GM20431 (cell line): ENCODE measurements at regions not wholly inside any gene's neighbourhood (a gene's known extent, or its start where the extent isn't known, plus 50 kb on each side); places are given as distances from the start of the nearest gene placed in this dataset.
"Not testable (repeated sequence)": the region's sequence is repeated elsewhere in the genome, so short reads cannot be mapped to it uniquely, and the experiment has no call there.

Source experiments
- in situ Hi-C: fragments of 300-500 bp; cut with MseI, MboI; formaldehyde crosslinking; loops from one replicate; pipeline ENCODE4 v1.15.0; 2020; ENCODE audit warnings: low sequenced_read_pairs; ENCODE audit not compliant: unreplicated experiment

- in situ Hi-C loops = no loop called here
Observed at GRCh38 chr12:47317175-47317915, 237.6 kb upstream of the AMIGO2 start.

DNA sequence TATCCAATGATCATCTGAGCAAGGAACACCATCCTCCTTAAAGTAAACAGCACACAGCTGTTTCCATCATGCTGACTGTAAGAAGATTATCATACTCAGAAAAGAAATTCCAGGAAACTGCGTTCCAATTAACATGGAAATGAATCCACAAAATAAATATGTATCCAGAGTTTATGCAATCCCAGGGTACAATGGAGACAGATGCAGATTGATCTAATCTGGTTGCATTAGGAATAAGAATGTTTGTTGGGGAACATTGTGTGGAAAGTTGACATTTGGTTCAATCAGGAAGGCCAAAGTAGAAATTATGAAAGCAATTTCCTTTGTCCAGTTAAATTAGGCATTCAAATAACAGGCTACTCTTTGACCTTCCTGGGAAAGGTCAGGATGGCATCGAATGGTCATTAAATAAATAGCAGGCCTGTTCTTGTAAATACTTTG lies 236.9 kb upstream of the AMIGO2 start:
- in situ Hi-C loops = no loop called here

DNA sequence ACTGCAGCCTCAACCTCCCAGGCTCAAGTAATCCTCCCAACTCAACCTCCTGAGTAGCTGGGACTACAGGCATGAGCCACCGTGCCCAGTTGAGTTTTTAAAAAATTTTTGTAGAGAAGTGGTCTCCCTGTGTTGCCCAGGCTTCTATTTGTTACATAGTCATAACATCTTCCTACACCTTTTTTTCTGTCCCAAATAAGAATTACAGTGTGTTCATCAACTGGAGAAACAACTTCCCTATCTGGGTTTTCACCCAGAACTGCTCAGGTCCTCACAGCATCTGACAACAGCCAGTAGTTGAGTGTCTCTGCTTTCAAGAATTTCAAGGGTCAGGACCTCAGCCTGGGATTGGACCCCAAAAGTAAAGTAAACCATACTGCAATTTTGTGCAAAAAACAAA lies 235.2 kb upstream of the AMIGO2 start:
- in situ Hi-C loops = no loop called here

DNA sequence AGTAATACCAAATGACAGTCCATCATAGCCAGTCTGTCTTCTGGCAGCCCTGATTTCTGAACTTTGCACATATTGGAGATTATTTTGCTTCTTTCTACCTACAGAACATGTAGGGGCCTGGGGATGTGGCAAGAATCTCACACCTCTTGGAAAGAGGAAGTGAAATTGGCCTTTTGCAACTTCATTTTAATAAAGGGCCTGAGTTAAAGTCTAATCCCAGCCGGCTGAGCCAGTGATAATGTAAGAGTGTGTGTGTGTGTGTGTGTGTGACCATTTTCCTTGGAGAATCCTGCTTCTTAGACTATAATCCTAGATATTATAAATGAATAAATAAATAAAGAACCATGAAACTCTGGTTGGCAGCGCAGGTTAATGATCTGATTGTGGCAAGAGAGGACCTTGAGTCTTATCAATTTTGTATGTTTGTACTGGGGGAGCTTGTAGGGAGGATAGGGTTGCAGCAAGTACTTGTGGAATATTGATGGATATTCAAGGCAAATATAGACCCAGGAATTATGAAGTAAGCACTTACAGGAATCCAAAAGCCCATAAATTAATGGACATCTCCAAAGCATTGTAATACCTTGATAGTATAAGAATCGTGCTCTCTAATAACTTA lies 233.2 kb upstream of the AMIGO2 start:
- in situ Hi-C loops = no loop called here

DNA sequence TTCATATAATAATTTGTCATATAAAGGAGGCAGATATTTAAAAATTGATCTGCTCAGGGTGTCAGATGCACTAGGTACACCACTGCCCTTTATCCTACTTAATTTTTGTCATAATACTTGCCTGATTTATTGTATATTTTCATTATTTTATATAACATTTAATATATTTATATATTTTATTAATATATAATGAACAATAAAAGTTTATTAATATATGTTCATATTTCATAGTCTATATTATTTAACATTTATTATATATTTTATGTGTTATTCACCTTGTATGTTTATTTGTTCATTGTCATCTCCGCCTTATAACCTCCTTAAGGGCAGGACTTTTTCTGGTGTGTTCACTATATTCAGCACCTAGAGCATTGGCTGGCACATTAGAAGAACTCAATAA lies 232.4 kb upstream of the AMIGO2 start:
- in situ Hi-C loops = no loop called here

- in situ Hi-C loops = no loop called here
Observed at GRCh38 chr12:47311568-47311967, 231.8 kb upstream of the AMIGO2 start.

DNA sequence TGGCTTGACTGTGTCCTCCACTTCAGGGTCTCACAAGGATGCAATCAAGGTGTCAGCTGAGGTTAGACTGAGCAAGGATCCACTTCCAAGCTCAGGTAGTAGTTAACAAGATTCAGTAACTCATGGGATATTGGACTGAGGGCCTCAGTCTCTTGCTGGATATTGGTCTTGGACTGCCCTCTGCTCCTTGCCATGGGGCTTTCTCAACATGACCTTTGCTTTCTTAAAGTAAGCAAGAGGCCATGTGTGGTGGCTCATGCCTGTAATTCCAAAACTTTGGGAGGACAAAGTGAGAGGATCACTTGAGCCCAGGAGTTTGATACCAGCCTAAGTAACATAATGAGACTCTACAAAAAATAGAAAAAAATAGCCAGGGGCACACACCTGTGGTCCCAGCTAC lies 231.3 kb upstream of the AMIGO2 start:
- in situ Hi-C loops = no loop called here

- in situ Hi-C loops = no loop called here
Observed at GRCh38 chr12:47308672-47309071, 228.9 kb upstream of the AMIGO2 start.

DNA sequence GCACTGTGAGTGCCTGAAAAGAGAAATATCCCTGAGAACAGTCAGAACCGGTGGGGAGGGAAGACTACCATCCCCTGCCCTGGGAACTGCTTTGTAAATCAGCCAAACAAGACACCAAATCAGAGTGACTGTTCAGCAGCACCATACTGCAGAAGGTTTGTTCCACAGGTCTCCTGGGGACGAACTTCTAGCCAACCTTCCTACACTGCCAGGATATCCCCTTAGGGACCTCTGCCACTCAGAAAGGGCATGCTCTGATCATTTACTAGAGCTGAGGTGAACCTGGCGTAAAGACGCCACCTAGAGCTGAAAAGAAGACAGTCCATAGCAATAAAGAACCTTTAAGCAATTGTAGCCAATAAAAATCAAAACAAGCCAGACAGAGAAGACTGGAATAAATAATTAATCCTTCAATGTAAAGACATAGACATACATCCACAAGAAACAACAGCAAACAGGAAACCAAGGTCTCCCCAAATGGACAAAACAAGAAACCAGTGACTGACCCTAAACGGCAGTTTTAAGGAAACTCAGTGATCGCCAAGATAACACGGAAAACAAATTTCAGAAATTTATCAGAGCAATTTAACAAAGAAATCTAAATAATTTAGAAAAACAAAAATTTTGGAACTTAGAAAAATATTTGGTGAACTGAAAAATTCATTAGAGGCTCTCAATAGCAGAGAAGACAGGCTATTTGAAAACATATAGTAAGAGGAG lies 228.1 kb upstream of the AMIGO2 start:
- in situ Hi-C loops = no loop called here

- in situ Hi-C loops = not testable (repeated sequence)
Observed at GRCh38 chr12:47306773-47307679, 227.3 kb upstream of the AMIGO2 start.

- in situ Hi-C loops = no loop called here
Observed at GRCh38 chr12:47306130-47306529, 226.4 kb upstream of the AMIGO2 start.

DNA sequence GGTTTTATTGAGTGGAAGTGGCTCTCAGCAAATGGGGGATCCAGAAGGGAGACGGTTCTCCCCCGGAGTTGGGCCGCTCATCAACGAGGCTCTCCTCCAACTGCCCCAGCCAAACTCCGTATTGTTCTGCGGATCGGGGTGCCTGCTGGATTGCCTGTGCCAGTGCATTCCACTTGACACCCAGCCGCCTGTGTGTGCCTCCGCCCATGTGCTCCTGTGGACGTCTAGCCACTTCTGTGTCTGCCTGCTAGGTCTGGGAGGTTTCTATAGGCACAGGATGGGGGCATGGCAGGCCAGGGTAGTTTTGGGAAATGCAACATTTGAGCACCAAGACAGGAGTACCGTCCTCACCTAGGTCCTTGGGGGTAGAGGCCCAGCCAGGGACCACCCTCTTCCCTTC lies 225.7 kb upstream of the AMIGO2 start:
- in situ Hi-C loops = no loop called here

- in situ Hi-C loops = no loop called here
Observed at GRCh38 chr12:47303995-47304560, 224.3 kb upstream of the AMIGO2 start.

- in situ Hi-C loops = no loop called here
Observed at GRCh38 chr12:47303207-47303606, 223.4 kb upstream of the AMIGO2 start.

DNA sequence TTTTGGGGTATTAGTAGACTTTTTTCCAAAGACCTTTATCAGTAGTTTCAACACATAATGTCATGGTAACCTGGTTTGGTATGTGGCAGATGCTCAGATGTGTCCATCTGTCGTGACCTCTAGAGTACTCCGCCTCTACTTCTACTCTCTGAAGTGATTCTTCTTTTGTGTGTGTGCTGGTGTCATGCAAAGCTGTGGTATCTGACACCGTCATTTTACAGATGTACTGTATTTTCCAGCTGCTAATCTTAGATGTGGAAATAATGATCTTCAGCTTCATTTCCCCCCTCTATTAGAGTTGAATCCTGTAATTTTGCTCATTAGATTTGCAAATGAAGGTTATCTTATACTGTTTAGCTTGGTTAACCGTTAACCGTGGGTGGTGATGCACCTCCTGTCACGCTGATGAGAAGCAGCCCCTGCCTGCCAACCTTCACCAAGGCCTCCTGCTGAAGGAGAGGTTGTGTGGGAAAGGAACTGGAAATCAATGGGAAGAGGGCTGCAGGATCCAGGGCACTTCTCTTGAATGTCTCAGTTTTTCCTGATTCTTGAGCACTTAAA lies 222.4 kb upstream of the AMIGO2 start:
- in situ Hi-C loops = no loop called here

GRCh38 chr12:47299586-47299985 lies 219.8 kb upstream of the AMIGO2 start:
- in situ Hi-C loops = loop anchor here (25.0 kb wide), 1 partner anchor 212 kb away; the partner anchor contains the start of genes AMIGO2 and PCED1B

GRCh38 chr12:47297993-47298392 lies 218.2 kb upstream of the AMIGO2 start:
- in situ Hi-C loops = loop anchor here (25.0 kb wide), 1 partner anchor 211 kb away; the partner anchor contains the start of genes AMIGO2 and PCED1B

DNA sequence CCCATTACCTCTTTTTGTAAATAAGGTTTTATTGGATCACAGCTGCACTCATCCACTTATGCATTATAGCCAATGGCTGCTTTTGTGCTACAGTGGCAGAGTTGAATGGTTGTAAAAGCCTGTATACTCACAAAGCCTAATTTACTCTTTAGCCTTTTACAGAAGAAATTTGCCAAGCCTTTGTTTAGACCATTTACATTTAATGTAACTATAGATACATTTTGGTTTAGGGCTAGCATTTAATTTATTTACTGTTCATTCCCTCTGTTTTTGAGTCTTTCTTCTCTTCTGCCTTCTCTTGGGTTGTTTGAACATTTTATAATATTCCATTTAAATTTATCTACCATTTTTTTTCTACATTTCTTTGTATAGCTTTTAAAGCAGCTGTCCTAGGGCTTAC lies 217.1 kb upstream of the AMIGO2 start:
- in situ Hi-C loops = loop anchor here (25.0 kb wide), 1 partner anchor 210 kb away; the partner anchor contains the start of genes AMIGO2 and PCED1B

DNA sequence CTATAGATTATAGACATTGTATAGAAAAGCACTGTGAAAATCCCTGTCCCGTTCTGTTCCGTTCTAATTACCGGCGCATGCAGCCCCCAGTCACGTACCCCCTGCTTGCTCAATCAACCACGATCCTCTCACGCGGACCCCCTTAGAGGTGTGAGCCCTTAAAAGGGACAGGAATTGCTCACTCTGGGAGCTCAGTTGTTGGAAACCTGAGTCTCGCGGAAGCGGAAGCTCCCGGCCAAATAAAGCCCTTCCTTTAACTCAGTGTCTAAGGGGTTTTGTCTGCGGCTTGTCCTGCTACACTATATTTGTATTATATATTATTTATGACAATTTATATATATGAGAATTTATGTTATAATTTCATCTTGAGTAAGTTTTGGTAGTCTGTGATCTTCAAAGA lies 213.6 kb upstream of the AMIGO2 start:
- in situ Hi-C loops = loop anchor here (25.0 kb wide), 1 partner anchor 206 kb away; the partner anchor contains the start of genes AMIGO2 and PCED1B
